Stomach (tissue), 8 donors: ENCODE measurements at regions not wholly inside any gene's neighbourhood (a gene's known extent, or its start where the extent isn't known, plus 50 kb on each side); places are given as distances from the start of the nearest gene placed in this dataset.

Experiments
- DNase-seq, 2 donors: peaks; one replicate each; pipeline versions ENCODE4 v3.0.0 to v3.0.0-alpha.2; 2013 to 2019
- H3K27ac ChIP-seq, 5 donors: fragments of 200-600 bp in 4 of 5; sonication (generic) in 4 of 5; one replicate each; pipeline ENCODE4 v1.5.1; 2013 to 2019; ENCODE audit warnings: mild to moderate bottlenecking in 1 of 5, moderate library complexity in 1 of 5
- H3K27me3 ChIP-seq, 3 donors: fragments of 200-600 bp; sonication (generic); one replicate each; pipeline ENCODE4 v1.5.1; 2017 to 2019; ENCODE audit warnings: mixed run types in 1 of 3
- H3K36me3 ChIP-seq, 4 donors: fragments of 200-600 bp; sonication (generic); 1 replicate in 3 of 4; 2 replicates in 1 of 4; pipeline ENCODE4 v1.5.1; 2016 to 2019
- H3K4me1 ChIP-seq, 4 donors: fragments of 200-600 bp; sonication (generic); one replicate each; pipeline ENCODE4 v1.5.1; 2016 to 2019
- H3K4me3 ChIP-seq, 4 donors: fragments of 200-600 bp; sonication (generic) in 3 of 4; one replicate each; pipeline ENCODE4 v1.5.1; 2016 to 2019; ENCODE audit warnings: mild to moderate bottlenecking in 1 of 4
- H3K9me3 ChIP-seq, 4 donors: fragments of 200-600 bp; sonication (generic); one replicate each; pipeline ENCODE4 v1.5.1; 2016 to 2019
- CTCF ChIP-seq, 7 experiments: fragments of 450-650 bp in 4 of 7; fragments of 200-600 bp in 3 of 7; sonication (generic) in 3 of 7; IDR thresholded peaks; one replicate each; pipeline ENCODE4 v1.5.1; 2016 to 2019; ENCODE audit warnings: antibody characterized with exemption in 7 of 7, control low read depth in 2 of 7, mild to moderate bottlenecking in 1 of 7
- EP300 ChIP-seq: sonication (generic); formaldehyde crosslinking; IDR thresholded peaks from one replicate; pipeline ENCODE4 v1.6.1; 2017; ENCODE audit warnings: antibody characterized with exemption
- POLR2A ChIP-seq, 4 donors: fragments of 450-650 bp; IDR thresholded peaks; one replicate each; pipeline ENCODE4 v1.6.1; 2016; ENCODE audit warnings: antibody characterized with exemption in 4 of 4, control low read depth in 2 of 4, mild to moderate bottlenecking in 1 of 4, moderate library complexity in 1 of 4
- POLR2AphosphoS5 ChIP-seq, 3 donors: sonication (generic); formaldehyde crosslinking; IDR thresholded peaks; one replicate each; pipeline ENCODE4 v1.6.1; 2016; ENCODE audit warnings: antibody characterized with exemption in 3 of 3
- WGBS, 5 donors: extraction: QIAGEN DNeasy Blood & Tissue Kit in 3 of 5; methylation state at CpG; one replicate each; pipeline versions ENCODE4 v1.1.5 to v1.1.7; 2013 to 2018; 5-methylcytosine and 5-hydroxymethylcytosine counted together
- intact Hi-C: fragments of 100-400 bp; cut with DNase I; formaldehyde crosslinking; loops from one replicate; pipeline ENCODE4 v1.15.1; 2023; ENCODE audit warnings: low total_unique reads
- donor health status: healthy with polysubstance abuse.
- donor health status: Bipolar disorder and iron deficiency.
- donor health status: healthy.

DNA sequence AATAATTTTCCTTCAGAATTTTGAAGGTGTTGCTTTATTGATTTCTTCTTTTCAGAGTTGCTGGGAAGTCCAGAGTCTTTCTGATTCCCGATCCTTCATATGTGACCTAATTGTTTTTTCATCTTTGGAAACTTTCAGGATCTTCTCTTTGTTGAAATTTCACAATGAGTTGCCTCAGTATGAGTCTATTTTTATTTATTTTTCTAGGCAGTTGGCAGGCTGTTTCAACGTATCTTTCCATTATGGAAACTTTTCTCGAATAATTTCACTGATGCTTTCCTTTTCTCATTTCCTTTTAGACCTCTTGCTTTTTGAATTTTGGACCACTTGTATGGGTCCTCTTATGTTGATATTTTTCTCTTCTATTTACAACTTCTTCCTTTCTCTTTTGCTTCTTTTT, 354.3 kb downstream of the TGFB2 start:
- Histone ChIP-seq H3K4me1 (no peaks in the 10 kb centered on the region), H3K9me3 (no peaks in the 10 kb centered on the region), H3K27ac (no peak overlapping the region), H3K27me3 (no peaks in the 10 kb centered on the region), H3K36me3 (no peaks in the 10 kb centered on the region), H3K4me3 (no peak overlapping the region)
- no peak for DNase-seq
- WGBS, 5 donors: 66 to 73% (median 72%) methylated on average over 3 of the region's 3 CpGs
- no peak for TF ChIP-seq POLR2A (IDR thresholded peaks at IDR 0.05)
- intact Hi-C loops: no loop called here

DNA sequence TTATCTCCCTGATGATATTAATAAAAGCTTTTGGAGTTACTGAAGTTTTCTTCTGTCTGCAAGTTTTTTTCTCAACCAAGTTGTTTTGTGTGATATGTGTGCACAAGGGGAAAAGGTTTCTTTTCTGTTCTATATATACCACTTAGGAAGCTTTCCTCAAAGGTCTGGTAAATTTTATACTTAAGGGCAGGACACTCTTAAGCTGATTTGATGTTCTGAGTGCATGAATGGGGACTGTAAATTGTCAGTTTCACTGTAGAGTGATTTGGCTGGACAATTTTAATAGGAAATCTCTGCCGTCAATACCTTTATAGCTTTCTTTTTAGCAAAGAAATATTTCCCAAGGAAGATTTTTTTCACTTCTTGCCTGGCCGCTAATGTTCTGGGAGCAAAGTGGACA, 354.7 kb downstream of the TGFB2 start:
- TF ChIP-seq CTCF (IDR thresholded peaks at IDR 0.05): no peak
- no peak for TF ChIP-seq POLR2A (IDR thresholded peaks at IDR 0.05)
- no peak for TF ChIP-seq EP300
- TF ChIP-seq POLR2AphosphoS5 (IDR thresholded peaks at IDR 0.05): no peak
- no peaks in the 10 kb centered on the region for H3K4me1 ChIP-seq
- H3K27ac ChIP-seq: no peak overlapping the region
- no peaks in the 10 kb centered on the region for H3K27me3 ChIP-seq
- no peaks in the 10 kb centered on the region for H3K36me3 ChIP-seq
- intact Hi-C loops: no loop called here
- DNase-seq: no peak
- WGBS, 5 donors: 79 to 96% (median 87%) methylated on average over 2 of the region's 2 CpGs
- H3K9me3 ChIP-seq: no peaks in the 10 kb centered on the region
- no peak overlapping the region for H3K4me3 ChIP-seq

GRCh38 chr1:218700666-218701065, 355.5 kb downstream of the TGFB2 start:
- no peaks in the 10 kb centered on the region for H3K4me1 ChIP-seq
- no peak overlapping the region for H3K4me3 ChIP-seq
- H3K9me3 ChIP-seq: no peaks in the 10 kb centered on the region
- TF ChIP-seq CTCF (IDR thresholded peaks at IDR 0.05): no peak
- TF ChIP-seq POLR2A (IDR thresholded peaks at IDR 0.05): no peak
- DNase-seq: no peak
- no peaks in the 10 kb centered on the region for H3K36me3 ChIP-seq
- H3K27ac ChIP-seq: no peak overlapping the region
- intact Hi-C loops: no loop called here
- WGBS, 5 donors: 83 to 85% (median 84%) methylated on average over 7 of the region's 7 CpGs
- no peaks in the 10 kb centered on the region for H3K27me3 ChIP-seq

GRCh38 chr1:218701131-218701530, 356.0 kb downstream of the TGFB2 start:
- no peak for DNase-seq
- no peak overlapping the region for H3K4me3 ChIP-seq
- peaks cover 0 to 4% (median 0%) of the 10 kb centered on the region in 4 donors for H3K4me1 ChIP-seq
- H3K9me3 ChIP-seq: no peaks in the 10 kb centered on the region
- TF ChIP-seq POLR2AphosphoS5 (IDR thresholded peaks at IDR 0.05): no peak
- no peak for TF ChIP-seq EP300
- no peak for TF ChIP-seq CTCF (IDR thresholded peaks at IDR 0.05)
- TF ChIP-seq POLR2A (IDR thresholded peaks at IDR 0.05): no peak
- no peaks in the 10 kb centered on the region for H3K27me3 ChIP-seq
- no peaks in the 10 kb centered on the region for H3K36me3 ChIP-seq
- 74 to 89% (median 80%) methylated on average over 3 of the region's 3 CpGs for WGBS, 5 donors
- H3K27ac ChIP-seq: no peak overlapping the region
- intact Hi-C loops: no loop called here

DNA sequence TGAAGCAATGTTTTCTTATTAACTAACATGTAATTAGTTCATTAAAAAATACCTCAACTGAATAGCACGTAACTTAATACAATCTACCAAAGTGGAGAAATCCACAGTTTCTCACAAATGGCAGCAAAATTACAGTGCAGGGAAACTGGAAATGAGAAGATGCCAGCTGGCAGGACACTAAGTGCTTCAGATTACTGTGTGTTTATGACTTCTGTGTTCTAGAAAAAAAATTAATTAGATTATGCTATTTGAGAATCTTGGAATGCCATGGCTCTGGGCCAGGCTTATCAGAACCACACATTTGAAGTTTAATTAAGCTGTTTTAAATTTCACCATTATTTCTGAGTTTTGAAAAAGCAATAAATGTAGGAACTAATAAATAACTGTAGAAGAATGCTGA, 357.6 kb downstream of the TGFB2 start:
- WGBS, 5 donors: 81 to 87% (median 83%) methylated on average over 1 of the region's 1 CpG

More for the DNA sequence above, 357.6 kb downstream of the TGFB2 start:
- no peaks in the 10 kb centered on the region for H3K9me3 ChIP-seq
- H3K27me3 ChIP-seq: no peaks in the 10 kb centered on the region
- TF ChIP-seq EP300 (no peak), POLR2A (IDR thresholded peaks at IDR 0.05) (no peak), POLR2AphosphoS5 (IDR thresholded peaks at IDR 0.05) (no peak), CTCF (IDR thresholded peaks at IDR 0.05) (no peak)
- H3K4me1 ChIP-seq: peaks cover 0 to 8% (median 0%) of the 10 kb centered on the region in 4 donors
- H3K4me3 ChIP-seq: no peak overlapping the region
- no peak for DNase-seq
- intact Hi-C loops: no loop called here
- no peak overlapping the region for H3K27ac ChIP-seq
- H3K36me3 ChIP-seq: no peaks in the 10 kb centered on the region
